WTC11 (cell line): ENCODE measurements at regions not wholly inside any gene's neighbourhood (a gene's known extent, or its start where the extent isn't known, plus 50 kb on each side); places are given as distances from the start of the nearest gene placed in this dataset.

Experiments
- ATAC-seq: fragments of 200-7000 bp; cut with Tn5 transposase; 2 replicates; pipeline ENCODE4 v1.10.0; 2021; ENCODE audit warnings: mild to moderate bottlenecking, moderate library complexity
- CTCF ChIA-PET: fragments of 300-600 bp; sonication (Branson Sonifier 250); formaldehyde crosslinking; loops from one replicate; lab custom pipeline; 2021; ENCODE audit warnings: antibody characterized with exemption; lab: Charles Lee
- POLR2A ChIA-PET: fragments of 350-600 bp; sonication (Branson Sonifier 250); formaldehyde crosslinking; loops from one replicate; lab custom pipeline; 2021; ENCODE audit warnings: antibody characterized with exemption; lab: Charles Lee
- DNase-seq: peaks from one replicate; pipeline ENCODE4 v3.0.0; 2021; ENCODE audit warnings: low spot score
- H3K27ac Mint-ChIP-seq: 2 replicates; pipeline ENCODE4 v1.8.0; 2021; ENCODE audit warnings: mixed read lengths
- H3K27me3 Mint-ChIP-seq: 2 replicates; pipeline ENCODE4 v1.8.0; 2021; ENCODE audit warnings: low read depth, mild to moderate bottlenecking, moderate library complexity, mixed read lengths
- H3K36me3 Mint-ChIP-seq: 2 replicates; pipeline ENCODE4 v1.8.0; 2021; ENCODE audit warnings: mixed read lengths
- H3K4me1 Mint-ChIP-seq: 2 replicates; pipeline ENCODE4 v1.8.0; 2022; ENCODE audit warnings: mixed read lengths
- H3K4me3 Mint-ChIP-seq: 2 replicates; pipeline ENCODE4 v1.8.0; 2021; ENCODE audit warnings: mild to moderate bottlenecking, moderate library complexity, mixed read lengths
- H3K9me3 Mint-ChIP-seq: 2 replicates; pipeline ENCODE4 v1.8.0; 2021; ENCODE audit warnings: mixed read lengths
- ARID4B ChIP-seq: sonication (generic); formaldehyde crosslinking; IDR thresholded peaks from 2 replicates; pipeline ENCODE4 v1.8.0; 2023; ENCODE audit warnings: missing genetic modification reagents, mild to moderate bottlenecking, borderline replicate concordance
- ATF3 ChIP-seq: sonication (generic); formaldehyde crosslinking; conservative IDR thresholded peaks from 2 replicates; pipeline ENCODE4 v1.8.1; 2022; ENCODE audit warnings: mild to moderate bottlenecking, missing genetic modification reagents
- EMX1 ChIP-seq: fragments of 250-450 bp; sonication (Bioruptor Pico); IDR thresholded peaks from 2 replicates; pipeline ENCODE4 v1.8.0; 2021; ENCODE audit warnings: mild to moderate bottlenecking
- FOXP1 ChIP-seq: sonication (generic); formaldehyde crosslinking; IDR thresholded peaks from 2 replicates; pipeline ENCODE4 v1.8.0; 2022; ENCODE audit warnings: missing genetic modification reagents, mild to moderate bottlenecking, moderate library complexity, borderline replicate concordance
- GTF2I ChIP-seq: fragments of 250-450 bp; sonication (Bioruptor Pico); conservative IDR thresholded peaks from 2 replicates; pipeline ENCODE4 v1.4.0; 2021; ENCODE audit warnings: mild to moderate bottlenecking
- MLX ChIP-seq: sonication (generic); formaldehyde crosslinking; IDR thresholded peaks from 2 replicates; pipeline ENCODE4 v1.8.1; 2023; ENCODE audit warnings: mild to moderate bottlenecking, missing genetic modification reagents, moderate library complexity
- NFATC4 ChIP-seq: fragments of 250-450 bp; sonication (Bioruptor Pico); IDR thresholded peaks from 2 replicates; pipeline ENCODE4 v1.9.0; 2021; ENCODE audit warnings: mild to moderate bottlenecking
- NR2C2 ChIP-seq: sonication (generic); formaldehyde crosslinking; IDR thresholded peaks from 2 replicates; pipeline ENCODE4 v1.8.0; 2022; ENCODE audit warnings: mild to moderate bottlenecking, missing genetic modification reagents
- TEAD1 ChIP-seq: sonication (generic); formaldehyde crosslinking; IDR thresholded peaks from 2 replicates; pipeline ENCODE4 v1.8.0; 2022; ENCODE audit warnings: mild to moderate bottlenecking, missing genetic modification reagents
- ZBTB21 ChIP-seq: sonication (generic); formaldehyde crosslinking; IDR thresholded peaks from 2 replicates; pipeline ENCODE4 v1.8.1; 2023; ENCODE audit warnings: mild to moderate bottlenecking, missing genetic modification reagents, borderline replicate concordance
- ZNF138 ChIP-seq: sonication (generic); formaldehyde crosslinking; conservative IDR thresholded peaks from 2 replicates; pipeline ENCODE4 v1.8.1; 2022; ENCODE audit warnings: mild to moderate bottlenecking, moderate library complexity, missing genetic modification reagents
- ZNF263 ChIP-seq: sonication (generic); formaldehyde crosslinking; IDR thresholded peaks from 2 replicates; pipeline ENCODE4 v1.8.1; 2022; ENCODE audit warnings: low read depth, mild to moderate bottlenecking, moderate library complexity, missing genetic modification reagents
- ZNF281 ChIP-seq: sonication (generic); formaldehyde crosslinking; IDR thresholded peaks from 2 replicates; pipeline ENCODE4 v1.8.0; 2023; ENCODE audit warnings: mild to moderate bottlenecking, missing genetic modification reagents
- ZNF317 ChIP-seq: sonication (generic); formaldehyde crosslinking; IDR thresholded peaks from 2 replicates; pipeline ENCODE4 v1.8.1; 2023; ENCODE audit warnings: low read depth, mild to moderate bottlenecking, moderate library complexity, missing genetic modification reagents, borderline replicate concordance
- ZNF416 ChIP-seq: fragments of 250-450 bp; sonication (Bioruptor Pico); IDR thresholded peaks from 2 replicates; pipeline ENCODE4 v1.9.0; 2021; ENCODE audit warnings: mild to moderate bottlenecking, inconsistent platforms
- ZNF671 ChIP-seq: fragments of 250-450 bp; sonication (Bioruptor Pico); IDR thresholded peaks from 2 replicates; pipeline ENCODE4 v1.8.0; 2021; ENCODE audit warnings: mild to moderate bottlenecking
- TF ChIP-seq, protein P1 (sequence below): sonication (generic); formaldehyde crosslinking; IDR thresholded peaks from 2 replicates; pipeline ENCODE4 v1.8.0; 2022; ENCODE audit warnings: mild to moderate bottlenecking, missing genetic modification reagents
- TF ChIP-seq, protein P2 (sequence below): sonication (generic); formaldehyde crosslinking; IDR thresholded peaks from 2 replicates; pipeline ENCODE4 v1.8.1; 2023; ENCODE audit warnings: mild to moderate bottlenecking, moderate library complexity, missing genetic modification reagents

DNA sequence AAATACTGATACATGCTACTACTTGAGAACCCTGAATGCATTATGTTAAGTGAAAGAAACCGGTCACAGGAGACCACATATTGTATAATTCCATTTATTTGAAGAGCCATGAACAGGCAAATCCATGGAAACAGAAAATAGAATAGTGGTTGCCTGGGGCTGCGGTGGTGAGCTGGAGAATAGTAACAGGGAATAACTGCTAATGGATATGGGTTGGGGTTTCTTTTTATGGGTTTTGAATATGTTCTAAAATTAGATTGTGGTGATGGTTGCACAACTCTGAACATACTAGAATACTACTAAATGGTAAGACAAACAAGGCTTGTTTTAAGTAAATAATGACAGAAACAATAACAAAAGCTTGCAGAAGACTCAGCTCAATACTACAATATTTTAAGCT lies 293.0 kb downstream of the BTG1 start:
- TF ChIP-seq ATF3 (CRISPR knock-in tag) (no peak), ZNF416 (CRISPR knock-in tag) (no peak), ZNF138 (no peak), EMX1 (CRISPR knock-in tag) (no peak), ARID4B (CRISPR knock-in tag) (no peak)
- Mint-ChIP-seq H3K4me3 (no peak overlapping the region), H3K4me1 (0 out of 2 replicates have a peak, but pooled peaks cover 3% of the 10 kb centered on the region), H3K36me3 (no peaks in the 10 kb centered on the region), H3K27me3 (no peaks in the 10 kb centered on the region), H3K9me3 (no peaks in the 10 kb centered on the region), H3K27ac (no peak overlapping the region)
- ChIA-PET CTCF (no interaction called here), POLR2A (no interaction called here)
- no peak for DNase-seq
- ATAC-seq = no peak

DNA sequence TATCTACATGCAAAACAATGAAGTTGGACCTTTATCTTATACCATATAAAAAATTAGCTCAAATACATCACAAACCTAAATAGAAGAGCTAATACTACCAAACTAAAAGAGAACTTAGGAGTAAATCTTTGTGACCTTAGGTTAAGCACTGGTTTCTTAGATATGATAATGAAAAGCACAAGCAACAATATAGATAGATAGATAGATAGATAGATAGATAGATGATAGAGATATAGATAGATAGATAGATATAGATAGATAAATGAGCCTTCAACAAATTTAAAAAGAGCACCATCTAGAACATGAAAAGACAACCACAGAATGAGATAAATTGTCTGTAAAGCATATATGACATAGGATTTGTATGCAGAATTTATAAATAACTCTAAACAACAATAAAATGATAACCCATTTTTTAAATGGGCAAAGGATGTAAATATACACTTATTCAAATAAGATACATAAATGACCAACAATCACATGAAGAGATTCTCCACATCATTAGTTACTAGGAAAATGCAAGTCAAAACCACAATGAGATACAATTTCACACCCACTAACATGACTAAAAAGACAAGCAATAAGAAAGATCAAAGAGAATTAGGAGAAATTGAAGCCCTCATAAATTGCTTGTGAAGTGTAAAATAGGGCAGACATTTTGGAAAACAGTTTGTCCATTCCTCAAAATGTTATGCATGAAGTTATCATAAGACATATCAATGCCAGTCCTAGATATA lies 293.7 kb downstream of the BTG1 start:
- CTCF ChIA-PET = no interaction called here
- H3K4me3 Mint-ChIP-seq = no peak overlapping the region
- ATAC-seq (no peak), DNase-seq (no peak)
- no peaks in the 10 kb centered on the region for H3K36me3 Mint-ChIP-seq
- H3K27ac Mint-ChIP-seq = no peak overlapping the region
- POLR2A ChIA-PET = no interaction called here
- H3K4me1 Mint-ChIP-seq = 0 out of 2 replicates have a peak, but pooled peaks cover 3% of the 10 kb centered on the region
- H3K9me3 Mint-ChIP-seq = no peaks in the 10 kb centered on the region
- no peaks in the 10 kb centered on the region for H3K27me3 Mint-ChIP-seq
- TF ChIP-seq ZNF281 = no peak
- TF ChIP-seq ZNF263 (CRISPR knock-in tag) = no peak
- TF ChIP-seq, protein P1, sequence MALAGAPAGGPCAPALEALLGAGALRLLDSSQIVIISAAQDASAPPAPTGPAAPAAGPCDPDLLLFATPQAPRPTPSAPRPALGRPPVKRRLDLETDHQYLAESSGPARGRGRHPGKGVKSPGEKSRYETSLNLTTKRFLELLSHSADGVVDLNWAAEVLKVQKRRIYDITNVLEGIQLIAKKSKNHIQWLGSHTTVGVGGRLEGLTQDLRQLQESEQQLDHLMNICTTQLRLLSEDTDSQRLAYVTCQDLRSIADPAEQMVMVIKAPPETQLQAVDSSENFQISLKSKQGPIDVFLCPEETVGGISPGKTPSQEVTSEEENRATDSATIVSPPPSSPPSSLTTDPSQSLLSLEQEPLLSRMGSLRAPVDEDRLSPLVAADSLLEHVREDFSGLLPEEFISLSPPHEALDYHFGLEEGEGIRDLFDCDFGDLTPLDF (CRISPR knock-in tag) = no peak
- TF ChIP-seq, protein P2, sequence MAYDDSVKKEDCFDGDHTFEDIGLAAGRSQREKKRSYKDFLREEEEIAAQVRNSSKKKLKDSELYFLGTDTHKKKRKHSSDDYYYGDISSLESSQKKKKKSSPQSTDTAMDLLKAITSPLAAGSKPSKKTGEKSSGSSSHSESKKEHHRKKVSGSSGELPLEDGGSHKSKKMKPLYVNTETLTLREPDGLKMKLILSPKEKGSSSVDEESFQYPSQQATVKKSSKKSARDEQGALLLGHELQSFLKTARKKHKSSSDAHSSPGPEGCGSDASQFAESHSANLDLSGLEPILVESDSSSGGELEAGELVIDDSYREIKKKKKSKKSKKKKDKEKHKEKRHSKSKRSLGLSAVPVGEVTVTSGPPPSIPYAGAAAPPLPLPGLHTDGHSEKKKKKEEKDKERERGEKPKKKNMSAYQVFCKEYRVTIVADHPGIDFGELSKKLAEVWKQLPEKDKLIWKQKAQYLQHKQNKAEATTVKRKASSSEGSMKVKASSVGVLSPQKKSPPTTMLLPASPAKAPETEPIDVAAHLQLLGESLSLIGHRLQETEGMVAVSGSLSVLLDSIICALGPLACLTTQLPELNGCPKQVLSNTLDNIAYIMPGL (CRISPR knock-in tag) = no peak
- TF ChIP-seq ZNF317 (CRISPR knock-in tag) = no peak
- TF ChIP-seq ZNF416 (CRISPR knock-in tag) = no peak
- no peak for TF ChIP-seq NR2C2 (CRISPR knock-in tag)
- TF ChIP-seq ZBTB21 (CRISPR knock-in tag) = no peak
- TF ChIP-seq NFATC4 = no peak
- no peak for TF ChIP-seq FOXP1
- no peak for TF ChIP-seq ZNF671 (CRISPR knock-in tag)
- TF ChIP-seq MLX (CRISPR knock-in tag) = no peak
- no peak for TF ChIP-seq GTF2I (CRISPR knock-in tag)
- TF ChIP-seq TEAD1 (CRISPR knock-in tag) = no peak
- TF ChIP-seq ARID4B (CRISPR knock-in tag) = no peak
